NT2/D1 (cell line): ENCODE measurements at regions not wholly inside any gene's neighbourhood (a gene's known extent, or its start where the extent isn't known, plus 50 kb on each side); places are given as distances from the start of the nearest gene placed in this dataset.

ENCODE experiments used
- SUZ12 ChIP-seq: IDR thresholded peaks from 2 replicates; pipeline ENCODE4 v1.6.1; 2011; ENCODE audit not compliant: insufficient read length, insufficient read depth; ENCODE audit errors: extremely low read depth
- YY1 ChIP-seq: IDR thresholded peaks from 2 replicates; pipeline ENCODE4 v1.6.1; 2011; ENCODE audit not compliant: insufficient read length, insufficient read depth
- ZNF274 ChIP-seq: IDR thresholded peaks from 2 replicates; pipeline ENCODE4 v1.6.1; 2011; ENCODE audit warnings: mild to moderate bottlenecking, low read depth, low read length

GRCh38 chr12:24231298-24231697 is 281.8 kb upstream of the SOX5 start:
- TF ChIP-seq ZNF274 (no peak), YY1 (no peak), SUZ12 (no peak)
